T-helper 2 cell treated with Interferon-gamma antibody and Interleukin-4, amounts not matched to agents 5 μg/mL and 100 μg/mL, for 36 hours (primary cell): ENCODE measurements at regions not wholly inside any gene's neighbourhood (a gene's known extent, or its start where the extent isn't known, plus 50 kb on each side); places are given as distances from the start of the nearest gene placed in this dataset.

Source experiments
- DNase-seq: peaks from one replicate; pipeline ENCODE4 v3.0.0; 2021; ENCODE audit warnings: low spot score
- H3K27ac Mint-ChIP-seq: one replicate; pipeline ENCODE4 v1.8.0; 2021; ENCODE audit warnings: mild to moderate bottlenecking, mixed read lengths
- H3K27me3 Mint-ChIP-seq: one replicate; pipeline ENCODE4 v1.8.0; 2021; ENCODE audit warnings: low read depth, mixed read lengths
- H3K36me3 Mint-ChIP-seq: one replicate; pipeline ENCODE4 v1.8.0; 2021; ENCODE audit warnings: low read depth, mixed read lengths
- H3K4me1 Mint-ChIP-seq: one replicate; pipeline ENCODE4 v1.8.0; 2021; ENCODE audit warnings: low read depth, mixed read lengths
- H3K4me3 Mint-ChIP-seq: one replicate; pipeline ENCODE4 v1.8.0; 2022; ENCODE audit warnings: mild to moderate bottlenecking, moderate library complexity, mixed read lengths
- H3K9me3 Mint-ChIP-seq: one replicate; pipeline ENCODE4 v1.8.0; 2021; ENCODE audit warnings: mixed read lengths

DNA sequence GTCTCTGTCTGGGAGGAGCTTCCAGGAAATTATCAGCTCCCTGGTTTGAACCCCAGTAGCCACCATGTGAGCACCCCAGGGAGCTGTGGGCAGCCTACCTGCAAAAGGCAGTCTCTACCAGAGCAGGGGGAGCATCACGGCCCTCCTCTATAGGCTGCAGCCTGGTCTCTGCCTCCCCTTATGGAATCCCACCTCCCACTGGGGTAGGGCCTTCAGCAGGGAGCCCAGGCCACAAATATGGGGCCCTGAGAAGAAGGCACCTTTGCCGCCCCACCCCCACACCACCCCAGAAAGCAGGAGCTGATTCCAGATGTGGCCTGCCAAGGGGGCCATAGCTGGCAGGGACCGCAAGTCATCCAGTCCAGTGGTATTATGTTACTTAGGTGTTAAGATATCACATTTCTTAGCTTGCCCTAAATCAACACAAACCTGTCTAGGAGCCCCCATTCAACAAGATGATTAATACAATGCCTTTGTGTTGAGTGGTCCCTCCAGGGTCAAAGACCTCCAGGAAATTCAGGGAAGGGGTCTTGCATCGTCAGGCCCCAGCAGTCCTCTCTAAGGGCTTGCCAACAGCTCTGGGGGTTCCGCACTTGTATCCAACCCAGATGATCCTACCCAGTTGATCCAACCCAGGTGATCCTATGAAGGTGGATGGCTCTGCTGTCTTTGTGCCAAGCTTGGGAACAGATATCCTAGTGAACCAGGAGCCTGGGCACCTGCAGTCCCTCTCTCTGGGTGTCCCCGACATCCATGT, 114.9 kb downstream of the OAT start:
- Mint-ChIP-seq H3K4me1 (no peaks in the 10 kb centered on the region), H3K9me3 (peaks cover 5% of the 10 kb centered on the region), H3K36me3 (no peaks in the 10 kb centered on the region), H3K27me3 (no peaks in the 10 kb centered on the region), H3K27ac (no peak overlapping the region), H3K4me3 (no peak overlapping the region)
- DNase-seq, result no peak

DNA sequence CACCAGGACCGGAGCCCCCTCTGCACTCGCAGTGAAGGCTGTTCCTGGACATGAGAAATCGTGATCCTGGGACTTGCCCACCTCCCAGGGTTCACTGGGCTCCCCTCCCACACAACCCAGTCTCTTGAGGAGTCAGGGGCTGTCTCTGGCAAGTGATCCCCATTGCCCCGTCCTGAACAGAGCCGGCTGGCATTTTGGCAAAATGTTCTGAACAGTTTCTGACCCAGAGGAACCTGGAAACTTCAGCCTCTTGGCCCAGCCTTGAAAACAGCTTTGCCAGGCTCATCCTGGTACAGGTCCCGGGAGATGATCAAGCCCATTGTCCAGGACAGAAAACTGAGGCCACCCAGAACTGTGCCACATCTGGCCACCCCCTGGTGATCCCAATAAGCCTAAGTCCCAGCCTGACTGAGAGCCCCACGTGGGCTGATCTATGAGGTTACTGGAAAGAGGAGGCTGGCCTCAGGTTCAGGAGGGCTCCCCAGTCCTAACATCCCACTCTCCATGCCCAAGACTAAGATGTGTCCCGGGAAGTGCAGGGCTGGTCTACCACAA, 115.7 kb downstream of the OAT start:
- Mint-ChIP-seq H3K36me3 (no peaks in the 10 kb centered on the region), H3K27ac (no peak overlapping the region), H3K27me3 (no peaks in the 10 kb centered on the region), H3K4me1 (no peaks in the 10 kb centered on the region), H3K9me3 (peaks cover 5% of the 10 kb centered on the region), H3K4me3 (no peak overlapping the region)
- no peak for DNase-seq

DNA sequence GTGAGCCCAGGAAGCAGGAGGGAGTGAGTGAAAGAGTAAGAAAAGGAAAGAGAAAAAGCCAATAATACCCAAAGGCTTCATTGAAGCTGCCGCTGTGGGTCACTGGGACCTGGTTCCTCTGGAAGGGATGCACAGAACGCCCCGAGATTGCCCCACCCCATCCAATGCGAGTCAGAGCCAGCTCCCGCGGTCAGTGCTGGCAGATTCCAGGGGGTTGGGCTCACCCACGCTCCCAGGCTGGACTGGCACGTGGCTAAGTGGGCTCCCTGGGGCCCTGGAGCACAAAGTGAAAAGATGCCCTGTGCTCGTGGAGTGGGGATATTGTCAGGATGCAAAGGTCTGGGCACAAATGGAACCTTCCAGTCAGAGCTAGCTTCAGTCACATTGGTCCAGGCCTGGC, 117.0 kb downstream of the OAT start:
- no peak for DNase-seq
- H3K27me3 Mint-ChIP-seq, result no peaks in the 10 kb centered on the region
- no peak overlapping the region for H3K27ac Mint-ChIP-seq
- H3K4me1 Mint-ChIP-seq, result no peaks in the 10 kb centered on the region
- no peaks in the 10 kb centered on the region for H3K36me3 Mint-ChIP-seq
- H3K9me3 Mint-ChIP-seq, result peaks cover 5% of the 10 kb centered on the region
- H3K4me3 Mint-ChIP-seq, result no peak overlapping the region

DNA sequence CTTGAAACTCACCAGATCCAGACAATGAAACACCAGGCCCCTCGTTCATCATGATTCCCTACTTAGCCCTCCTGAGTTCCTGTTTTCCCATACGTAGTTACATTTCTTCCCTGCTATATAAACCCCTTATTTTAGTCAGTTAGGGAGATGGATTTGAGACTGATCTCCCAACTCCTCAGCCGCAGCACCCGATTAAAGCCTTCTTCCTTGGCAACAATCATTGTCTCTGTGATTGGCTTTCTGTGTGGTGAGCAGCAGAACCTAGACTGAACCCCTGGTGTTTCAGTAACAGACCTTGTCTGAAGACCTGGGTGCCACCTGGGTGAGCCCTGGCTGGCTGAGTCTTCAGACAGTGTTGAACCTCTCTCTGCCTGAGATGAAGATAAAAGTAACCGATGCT, 118.0 kb downstream of the OAT start:
- no peaks in the 10 kb centered on the region for H3K4me1 Mint-ChIP-seq
- H3K4me3 Mint-ChIP-seq, result no peak overlapping the region
- no peak for DNase-seq
- H3K9me3 Mint-ChIP-seq, result peaks cover 5% of the 10 kb centered on the region
- no peak overlapping the region for H3K27ac Mint-ChIP-seq
- no peaks in the 10 kb centered on the region for H3K36me3 Mint-ChIP-seq
- H3K27me3 Mint-ChIP-seq, result no peaks in the 10 kb centered on the region

DNA sequence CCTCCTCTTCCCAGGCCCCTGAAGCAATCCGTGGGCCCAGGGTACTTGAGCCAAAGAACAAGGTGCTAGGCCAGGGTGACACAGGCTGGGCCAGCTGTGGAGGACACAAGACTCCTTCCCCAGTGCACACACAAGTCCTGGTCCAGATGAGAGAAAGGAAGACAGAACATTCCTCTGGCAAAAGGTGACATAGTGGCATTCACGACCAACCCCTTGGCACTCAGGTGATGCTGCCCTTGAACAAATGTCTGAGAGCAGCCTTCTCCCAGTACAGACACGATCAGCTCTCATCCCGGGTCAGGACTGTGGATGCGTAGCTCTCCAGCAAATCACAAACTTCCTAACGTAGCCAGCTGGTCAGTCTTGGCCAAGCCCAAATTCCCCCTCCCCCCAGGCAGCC, 118.5 kb downstream of the OAT start:
- Mint-ChIP-seq H3K27me3 (no peaks in the 10 kb centered on the region), H3K27ac (no peak overlapping the region), H3K4me3 (no peak overlapping the region), H3K9me3 (peaks cover 5% of the 10 kb centered on the region), H3K36me3 (no peaks in the 10 kb centered on the region), H3K4me1 (no peaks in the 10 kb centered on the region)
- no peak for DNase-seq

DNA sequence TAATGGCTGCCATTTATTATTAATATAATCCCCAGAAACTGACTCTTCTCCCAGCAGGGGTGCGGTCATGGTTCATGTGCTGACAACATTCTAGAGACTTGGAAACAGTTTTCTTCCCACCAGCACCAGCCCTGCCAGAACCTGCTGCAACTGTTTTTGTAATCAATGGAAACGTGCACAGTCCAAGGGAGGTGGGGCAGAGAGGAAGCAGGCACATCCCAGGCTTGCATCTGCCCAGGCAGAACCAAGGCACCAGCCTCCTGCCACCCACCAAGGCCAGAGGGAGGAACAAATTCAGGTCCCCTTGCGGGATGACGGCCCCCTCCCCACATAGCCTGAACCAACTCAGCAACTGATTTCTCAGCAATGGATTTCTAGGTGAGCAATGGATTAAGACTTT, 119.0 kb downstream of the OAT start:
- Mint-ChIP-seq H3K9me3 (peaks cover 5% of the 10 kb centered on the region), H3K27me3 (no peaks in the 10 kb centered on the region), H3K4me3 (no peak overlapping the region), H3K4me1 (no peaks in the 10 kb centered on the region), H3K27ac (no peak overlapping the region), H3K36me3 (no peaks in the 10 kb centered on the region)
- no peak for DNase-seq

DNA sequence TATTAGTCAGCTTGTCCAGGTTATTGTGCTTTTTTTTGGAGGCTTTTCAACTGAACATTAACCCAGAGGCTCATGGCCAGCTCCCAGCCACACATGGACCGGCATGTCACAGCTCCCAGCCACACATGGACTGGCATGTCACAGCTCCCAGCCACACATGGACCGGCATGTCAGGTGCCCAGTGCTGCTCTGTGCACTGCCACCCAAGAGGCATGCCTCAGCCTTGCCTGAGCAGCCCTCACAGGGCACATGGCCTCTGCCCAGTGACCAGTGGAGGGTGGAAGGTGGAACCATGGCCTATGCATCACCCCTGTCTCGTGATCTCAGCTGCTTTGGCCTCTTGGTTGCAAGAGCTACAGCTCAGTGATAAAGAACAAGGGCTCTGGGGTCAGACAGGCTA, 119.8 kb downstream of the OAT start:
- no peak overlapping the region for H3K27ac Mint-ChIP-seq
- no peaks in the 10 kb centered on the region for H3K36me3 Mint-ChIP-seq
- peaks cover 5% of the 10 kb centered on the region for H3K9me3 Mint-ChIP-seq
- DNase-seq, result no peak
- no peaks in the 10 kb centered on the region for H3K27me3 Mint-ChIP-seq
- no peaks in the 10 kb centered on the region for H3K4me1 Mint-ChIP-seq
- no peak overlapping the region for H3K4me3 Mint-ChIP-seq

DNA sequence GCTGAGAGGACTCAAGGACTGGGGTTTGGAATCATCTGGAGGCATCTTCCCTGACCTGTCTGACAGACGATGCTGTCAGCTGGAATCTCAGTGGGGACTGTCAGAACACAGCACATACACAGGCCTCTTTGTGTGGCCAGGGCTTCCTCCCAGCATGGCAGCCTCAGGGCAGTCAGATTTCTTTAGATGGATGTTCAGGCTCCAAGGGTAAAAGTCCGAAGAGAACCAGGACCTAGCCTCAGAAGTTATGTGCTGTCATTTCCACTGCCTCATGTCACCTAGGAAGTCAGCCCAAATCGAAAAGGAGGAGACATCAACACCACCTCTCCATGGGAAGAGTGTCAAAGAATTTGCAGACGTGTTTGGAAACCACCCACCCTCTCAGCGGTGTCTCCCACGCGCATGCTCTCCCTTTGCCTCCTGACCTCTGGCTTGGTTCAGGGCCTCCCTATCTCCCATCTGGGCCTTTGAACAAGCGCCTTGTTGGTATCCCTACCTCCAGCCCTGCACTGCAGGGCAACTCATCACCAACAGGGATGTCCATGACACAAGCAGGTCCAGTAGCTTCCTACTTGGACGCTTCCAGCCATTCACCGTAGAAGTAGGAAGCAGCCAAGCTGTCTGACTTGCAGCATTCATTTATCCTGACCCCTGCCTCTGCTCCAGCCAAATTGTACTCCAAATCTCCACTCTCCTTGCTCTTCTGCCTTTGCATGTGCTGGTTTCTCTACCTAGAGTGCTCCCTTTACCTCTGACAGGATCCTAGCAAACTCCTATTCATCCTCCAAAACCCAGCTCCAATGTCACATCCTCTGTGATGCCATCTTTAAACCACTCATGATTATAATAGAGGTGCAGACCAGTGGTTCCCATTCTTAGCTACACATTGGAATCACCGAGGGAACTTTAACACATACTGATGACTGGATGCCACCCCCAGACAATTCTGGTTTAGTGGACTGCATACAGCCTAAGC, 121.6 kb downstream of the OAT start:
- Mint-ChIP-seq H3K4me3 (no peak overlapping the region), H3K9me3 (peaks cover 5% of the 10 kb centered on the region), H3K27ac (no peak overlapping the region), H3K27me3 (no peaks in the 10 kb centered on the region), H3K36me3 (no peaks in the 10 kb centered on the region), H3K4me1 (no peaks in the 10 kb centered on the region)
- no peak for DNase-seq

DNA sequence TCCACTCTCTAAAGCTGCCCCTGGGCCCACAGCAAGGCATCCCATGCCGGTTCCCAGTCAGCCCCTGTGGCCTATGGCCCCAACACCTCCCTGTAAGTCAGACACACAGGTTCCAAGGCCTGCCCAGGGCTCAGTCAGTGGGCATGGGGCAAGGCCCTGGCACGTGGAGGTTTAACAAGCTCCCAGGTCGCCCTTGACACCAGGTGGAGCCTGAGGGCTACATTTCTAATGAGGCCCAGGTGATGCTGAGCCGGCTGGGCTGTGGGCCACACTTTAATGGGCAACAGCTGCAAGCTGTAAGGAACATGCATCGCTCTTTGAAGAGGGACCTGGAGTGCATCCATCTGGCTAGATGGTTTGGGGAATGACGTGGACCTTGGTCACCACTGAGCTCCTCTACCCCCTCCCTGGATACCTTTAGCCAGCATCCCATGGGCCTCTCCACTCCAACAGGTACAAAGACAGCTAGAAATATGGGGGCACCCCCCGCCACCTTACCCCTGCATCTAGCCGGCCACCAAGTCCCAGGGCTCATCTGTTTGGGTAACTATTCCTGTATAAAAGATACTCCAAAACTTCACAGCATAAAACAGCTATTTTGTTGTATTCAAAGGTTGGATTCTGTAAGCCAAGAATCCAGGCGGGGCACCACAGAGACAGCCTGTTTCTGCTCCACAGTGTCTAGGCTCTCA, 122.5 kb downstream of the OAT start:
- Mint-ChIP-seq H3K9me3 (peaks cover 5% of the 10 kb centered on the region), H3K4me3 (no peak overlapping the region), H3K27me3 (no peaks in the 10 kb centered on the region), H3K36me3 (no peaks in the 10 kb centered on the region), H3K4me1 (no peaks in the 10 kb centered on the region), H3K27ac (no peak overlapping the region)
- no peak for DNase-seq

DNA sequence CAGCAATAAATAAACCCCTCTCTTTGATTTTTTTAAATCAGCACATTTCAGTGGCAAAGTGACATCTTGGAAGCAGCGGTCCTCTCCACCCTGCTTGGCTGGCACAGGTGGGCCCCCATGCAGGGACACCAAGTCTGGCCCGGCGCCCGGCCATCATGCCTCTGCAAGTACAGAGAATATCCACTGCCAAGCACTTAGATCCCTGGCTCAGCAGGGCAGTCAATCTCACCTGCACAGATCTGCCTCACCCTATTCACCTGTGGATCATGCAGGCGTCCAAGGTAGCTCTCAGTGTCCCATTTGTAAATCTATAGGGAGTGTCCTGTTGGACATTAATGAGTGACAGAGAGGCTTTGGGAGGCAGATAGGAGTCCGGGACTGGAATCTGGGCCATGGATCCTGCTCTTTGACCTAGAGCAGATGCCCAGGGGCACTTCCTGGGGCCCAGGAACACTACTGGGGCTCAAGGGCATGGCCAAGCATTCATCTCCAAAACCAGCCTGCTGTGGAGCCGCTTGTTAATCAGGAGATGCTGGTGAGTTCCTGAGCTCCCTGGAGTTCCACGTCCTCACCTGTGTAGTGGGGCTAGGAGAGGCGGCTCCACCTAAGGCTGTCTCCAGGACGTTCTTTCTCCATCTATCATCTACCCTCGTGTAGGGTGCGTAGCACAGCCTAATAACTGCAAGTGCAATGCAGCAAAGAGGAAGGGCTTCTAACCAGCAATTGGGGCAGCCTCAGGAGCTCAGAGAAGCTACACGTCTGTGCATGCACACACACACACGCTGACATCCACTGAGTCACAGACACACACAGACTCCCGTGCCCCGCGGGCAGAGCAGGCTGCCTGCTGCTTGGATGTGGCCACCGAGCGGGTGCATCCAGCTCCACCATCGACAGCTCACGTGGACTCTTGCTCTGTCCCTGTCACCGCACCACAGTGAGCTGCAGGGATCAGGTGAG, 123.6 kb downstream of the OAT start:
- Mint-ChIP-seq H3K4me1 (no peaks in the 10 kb centered on the region), H3K36me3 (no peaks in the 10 kb centered on the region), H3K27ac (no peak overlapping the region), H3K4me3 (no peak overlapping the region), H3K27me3 (no peaks in the 10 kb centered on the region), H3K9me3 (no peaks in the 10 kb centered on the region)
- no peak for DNase-seq

DNA sequence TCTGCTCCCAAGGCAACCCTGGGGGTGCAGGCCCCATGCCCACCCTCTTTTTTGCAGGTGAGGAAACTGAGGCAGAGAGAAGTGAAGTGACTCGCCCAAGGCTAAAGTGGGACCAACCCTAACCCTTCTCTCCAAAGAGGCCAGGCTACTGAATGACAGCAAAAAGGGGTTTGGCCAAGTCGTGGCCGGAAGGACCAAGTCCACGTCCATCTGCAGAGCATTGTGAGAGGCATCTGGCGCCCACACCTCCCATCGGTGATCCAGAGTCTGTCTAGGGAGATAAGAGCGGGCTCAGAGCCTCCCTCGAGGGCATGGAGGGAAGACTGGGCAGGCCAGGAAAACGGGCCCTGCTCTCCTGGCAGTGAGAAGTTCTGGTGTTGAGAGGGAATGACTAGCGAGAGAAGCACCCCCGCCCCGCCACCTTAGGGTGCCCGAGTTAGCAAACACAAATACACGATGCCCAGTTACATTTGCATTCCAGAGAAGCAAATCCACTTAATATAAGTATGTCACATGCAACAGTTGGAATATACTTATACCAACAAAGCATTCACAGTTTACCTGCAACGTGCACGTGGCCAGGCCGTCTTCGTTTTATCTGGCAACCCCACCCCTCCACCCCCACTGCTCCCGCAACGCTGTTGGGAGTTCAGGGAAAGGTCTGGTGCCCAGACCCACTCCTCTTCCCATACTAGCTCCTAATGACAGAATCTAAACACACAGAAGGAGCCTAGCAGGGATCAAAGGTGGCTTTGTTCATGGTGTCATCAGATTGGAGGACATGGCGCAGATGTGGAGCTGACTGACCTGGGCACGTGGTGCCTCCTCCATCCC, 124.9 kb downstream of the OAT start:
- Mint-ChIP-seq H3K27me3 (no peaks in the 10 kb centered on the region), H3K4me3 (no peak overlapping the region), H3K9me3 (no peaks in the 10 kb centered on the region), H3K36me3 (no peaks in the 10 kb centered on the region), H3K4me1 (no peaks in the 10 kb centered on the region), H3K27ac (no peak overlapping the region)
- DNase-seq, result no peak

DNA sequence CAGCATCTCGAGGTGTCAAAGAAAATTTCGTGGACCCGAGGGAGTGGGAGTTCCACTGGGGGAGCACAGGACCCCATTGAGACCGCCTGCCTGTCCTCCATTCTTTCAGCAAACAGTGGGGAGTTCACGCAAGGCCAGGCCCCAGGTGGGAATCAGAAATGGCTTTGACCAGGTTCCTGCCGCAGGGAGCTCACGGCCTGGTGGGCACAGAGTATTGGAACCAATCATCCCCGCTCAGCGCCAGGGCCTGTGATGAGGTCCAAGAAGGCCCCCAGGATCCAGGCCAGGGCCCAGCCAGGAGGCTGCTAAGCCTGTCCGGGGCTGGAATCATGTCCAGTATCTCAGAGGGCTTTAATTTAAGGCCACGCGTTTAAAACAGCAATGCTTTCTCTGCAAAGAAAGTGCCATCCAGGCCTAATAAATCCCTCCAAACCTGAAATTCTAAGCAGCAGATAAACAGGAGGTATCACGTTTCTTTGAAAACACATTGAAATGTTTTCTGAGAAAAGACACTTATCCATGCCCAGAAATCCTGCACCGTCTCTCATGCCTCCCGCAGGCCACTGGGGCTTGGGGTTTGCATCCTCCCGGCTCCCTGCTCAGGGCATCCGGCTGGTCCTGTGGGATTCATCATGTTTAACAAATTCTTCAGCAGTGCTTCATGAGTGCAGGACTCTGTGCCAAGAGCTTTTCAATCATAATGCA, 125.7 kb downstream of the OAT start:
- Mint-ChIP-seq H3K36me3 (no peaks in the 10 kb centered on the region), H3K9me3 (no peaks in the 10 kb centered on the region), H3K4me1 (no peaks in the 10 kb centered on the region), H3K27me3 (no peaks in the 10 kb centered on the region), H3K27ac (no peak overlapping the region), H3K4me3 (no peak overlapping the region)
- DNase-seq, result no peak
